Neutrophil (primary cell): ENCODE measurements at regions not wholly inside any gene's neighbourhood (a gene's known extent, or its start where the extent isn't known, plus 50 kb on each side); places are given as distances from the start of the nearest gene placed in this dataset.

Source experiments
- H3K27ac ChIP-seq: fragments of 200-600 bp; sonication (generic); 2 replicates; pipeline ENCODE4 v1.5.1; 2016; ENCODE audit warnings: mild to moderate bottlenecking, moderate library complexity
- H3K27me3 ChIP-seq: fragments of 200-600 bp; sonication (generic); 2 replicates; pipeline ENCODE4 v1.6.0; 2016; ENCODE audit warnings: mild to moderate bottlenecking
- H3K36me3 ChIP-seq: fragments of 200-600 bp; sonication (generic); 2 replicates; pipeline ENCODE4 v1.5.1; 2017
- H3K4me1 ChIP-seq, 2 experiments: fragments of 200-600 bp in 1 of 2; sonication (generic) in 1 of 2; 1 replicate in 1 of 2; 2 replicates in 1 of 2; pipeline versions ENCODE4 v1.5.1 to v1.6.1; 2013 to 2016; ENCODE audit warnings: low read depth in 1 of 2, low read length in 1 of 2, mild to moderate bottlenecking in 1 of 2, moderate library complexity in 1 of 2; ENCODE audit not compliant: control insufficient read depth in 1 of 2, insufficient read depth in 1 of 2
- H3K4me3 ChIP-seq, 2 experiments: fragments of 200-600 bp in 1 of 2; sonication (generic) in 1 of 2; 1 replicate in 1 of 2; 2 replicates in 1 of 2; pipeline ENCODE4 v1.5.1; 2013 to 2016; ENCODE audit warnings: low read depth in 1 of 2, low read length in 1 of 2, mild to moderate bottlenecking in 1 of 2, moderate library complexity in 1 of 2
- H3K9me3 ChIP-seq: fragments of 200-600 bp; sonication (generic); 2 replicates; pipeline ENCODE4 v1.5.1; 2016
- TF ChIP-seq, protein P1 (sequence below): fragments of 200-600 bp; sonication (generic); IDR thresholded peaks from 2 replicates; pipeline ENCODE4 v1.5.1; 2016; ENCODE audit warnings: antibody characterized with exemption

DNA sequence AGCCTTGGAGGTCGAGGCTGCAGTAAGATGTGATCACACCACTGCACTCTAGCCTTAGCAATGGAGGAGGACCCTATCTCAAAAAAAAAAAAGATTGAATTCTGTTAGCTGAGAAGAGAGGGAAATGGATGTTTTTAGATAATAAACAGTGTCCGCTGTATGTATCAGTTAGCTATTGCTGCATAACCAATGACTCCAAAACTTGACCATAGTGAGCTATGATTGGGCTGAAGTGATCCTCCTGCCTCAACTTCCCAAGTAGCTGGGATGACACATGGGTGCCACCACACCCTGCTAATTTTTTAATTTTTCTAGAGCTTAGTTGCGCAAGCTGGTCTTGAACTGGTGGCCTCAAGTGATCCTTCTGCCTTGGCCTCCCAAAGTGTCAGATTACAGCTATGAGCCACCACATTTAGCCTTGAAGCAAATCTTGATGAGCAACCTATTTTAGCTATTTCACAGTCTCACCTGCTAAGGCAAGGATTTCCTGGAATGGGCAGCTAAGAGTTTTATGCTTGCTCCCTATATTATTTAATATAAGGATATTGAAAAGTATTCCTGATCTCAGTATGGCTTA is 68.3 kb upstream of the ATF7IP2 start:
- TF ChIP-seq, protein P1, sequence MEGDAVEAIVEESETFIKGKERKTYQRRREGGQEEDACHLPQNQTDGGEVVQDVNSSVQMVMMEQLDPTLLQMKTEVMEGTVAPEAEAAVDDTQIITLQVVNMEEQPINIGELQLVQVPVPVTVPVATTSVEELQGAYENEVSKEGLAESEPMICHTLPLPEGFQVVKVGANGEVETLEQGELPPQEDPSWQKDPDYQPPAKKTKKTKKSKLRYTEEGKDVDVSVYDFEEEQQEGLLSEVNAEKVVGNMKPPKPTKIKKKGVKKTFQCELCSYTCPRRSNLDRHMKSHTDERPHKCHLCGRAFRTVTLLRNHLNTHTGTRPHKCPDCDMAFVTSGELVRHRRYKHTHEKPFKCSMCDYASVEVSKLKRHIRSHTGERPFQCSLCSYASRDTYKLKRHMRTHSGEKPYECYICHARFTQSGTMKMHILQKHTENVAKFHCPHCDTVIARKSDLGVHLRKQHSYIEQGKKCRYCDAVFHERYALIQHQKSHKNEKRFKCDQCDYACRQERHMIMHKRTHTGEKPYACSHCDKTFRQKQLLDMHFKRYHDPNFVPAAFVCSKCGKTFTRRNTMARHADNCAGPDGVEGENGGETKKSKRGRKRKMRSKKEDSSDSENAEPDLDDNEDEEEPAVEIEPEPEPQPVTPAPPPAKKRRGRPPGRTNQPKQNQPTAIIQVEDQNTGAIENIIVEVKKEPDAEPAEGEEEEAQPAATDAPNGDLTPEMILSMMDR: no peak
- Histone ChIP-seq H3K27me3 (no peaks in the 10 kb centered on the region), H3K9me3 (no peaks in the 10 kb centered on the region), H3K4me1 (no peaks in the 10 kb centered on the region), H3K27ac (no peak overlapping the region), H3K4me3 (no peak overlapping the region), H3K36me3 (no peaks in the 10 kb centered on the region)

DNA sequence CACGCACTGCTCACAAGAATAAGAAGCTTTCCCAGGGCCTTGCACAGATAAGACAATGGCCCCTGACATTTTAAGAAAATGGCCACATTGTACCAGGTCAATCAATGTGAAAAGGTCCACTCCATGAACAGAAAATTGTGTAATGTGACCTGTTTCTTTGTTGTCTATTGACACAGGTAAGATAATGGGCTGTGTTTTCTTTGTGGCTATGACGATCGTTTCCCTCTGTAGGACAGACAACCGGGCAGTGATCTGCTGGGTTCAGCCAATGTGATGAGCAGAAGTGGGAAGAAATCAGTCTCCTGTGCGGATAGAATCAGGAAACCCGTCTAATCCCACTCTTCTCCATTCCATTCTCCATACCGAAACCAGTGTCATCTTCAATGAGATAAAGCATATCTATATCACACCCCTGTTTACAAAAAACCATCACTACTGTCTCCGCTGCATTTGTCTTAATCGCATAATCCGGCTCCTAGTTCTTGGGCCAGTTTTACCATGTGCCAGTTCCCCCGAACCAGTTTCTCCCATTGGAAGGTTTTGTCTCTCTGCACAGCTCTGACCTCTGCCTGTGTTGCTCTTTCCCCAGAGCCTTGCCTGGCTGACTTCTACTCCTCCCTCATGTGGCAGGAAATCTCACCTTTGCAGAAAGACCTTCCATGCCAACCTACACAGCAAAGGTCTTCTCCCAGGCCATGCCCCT is 66.9 kb upstream of the ATF7IP2 start:
- no peaks in the 10 kb centered on the region for H3K36me3 ChIP-seq
- TF ChIP-seq, protein P1: no peak
- H3K27me3 ChIP-seq: no peaks in the 10 kb centered on the region
- no peaks in the 10 kb centered on the region for H3K9me3 ChIP-seq
- H3K27ac ChIP-seq: no peak overlapping the region
- no peaks in the 10 kb centered on the region for H3K4me1 ChIP-seq
- no peak overlapping the region for H3K4me3 ChIP-seq

DNA sequence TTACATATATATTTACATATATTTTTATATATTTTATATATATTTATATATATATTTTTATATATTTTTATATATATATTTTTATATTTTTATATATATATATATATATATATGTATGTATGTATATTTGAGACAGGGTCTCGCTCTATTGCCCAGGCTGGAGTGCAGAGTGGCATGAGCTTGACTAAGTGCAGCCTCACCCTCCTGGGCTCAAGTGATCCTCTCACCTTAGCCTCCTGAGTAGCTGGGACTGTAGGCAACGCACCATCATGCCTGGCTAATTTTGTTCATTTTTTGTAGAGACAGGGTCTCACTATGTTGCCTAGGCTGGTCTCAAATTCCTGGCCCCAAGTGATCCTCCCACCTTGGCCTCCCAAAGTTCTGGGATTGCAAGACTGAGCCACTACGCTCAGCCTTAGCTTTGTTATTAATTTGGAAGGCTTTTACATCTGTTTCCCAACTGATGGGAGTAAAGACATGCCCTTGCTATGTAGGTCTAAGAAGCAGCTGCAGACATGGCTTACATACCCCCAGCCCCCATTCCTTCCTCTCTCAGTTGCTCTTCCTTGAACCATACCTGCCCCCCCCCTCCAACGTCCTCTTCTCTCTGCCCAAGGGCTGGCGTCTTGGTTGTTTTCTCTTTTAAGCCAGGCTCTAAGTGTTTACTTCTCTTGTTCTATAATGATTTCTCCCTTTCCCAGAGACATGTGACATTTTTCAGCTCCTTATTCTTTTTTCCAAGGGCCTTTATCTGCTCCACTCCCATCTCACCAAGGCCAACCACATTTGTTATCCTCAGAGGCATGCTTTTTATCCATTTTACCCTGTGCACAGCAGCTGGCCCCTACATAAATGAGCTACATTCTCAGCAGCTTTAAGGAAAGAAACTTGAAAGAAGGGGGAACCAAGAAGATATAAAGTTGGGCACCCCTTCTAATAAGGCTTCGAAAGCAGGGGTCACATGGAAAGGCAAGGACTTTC is 64.2 kb upstream of the ATF7IP2 start:
- TF ChIP-seq, protein P1: no peak
- no peak overlapping the region for H3K27ac ChIP-seq
- no peaks in the 10 kb centered on the region for H3K4me1 ChIP-seq
- H3K4me3 ChIP-seq: no peak overlapping the region
- no peaks in the 10 kb centered on the region for H3K27me3 ChIP-seq
- no peaks in the 10 kb centered on the region for H3K36me3 ChIP-seq
- H3K9me3 ChIP-seq: no peaks in the 10 kb centered on the region

DNA sequence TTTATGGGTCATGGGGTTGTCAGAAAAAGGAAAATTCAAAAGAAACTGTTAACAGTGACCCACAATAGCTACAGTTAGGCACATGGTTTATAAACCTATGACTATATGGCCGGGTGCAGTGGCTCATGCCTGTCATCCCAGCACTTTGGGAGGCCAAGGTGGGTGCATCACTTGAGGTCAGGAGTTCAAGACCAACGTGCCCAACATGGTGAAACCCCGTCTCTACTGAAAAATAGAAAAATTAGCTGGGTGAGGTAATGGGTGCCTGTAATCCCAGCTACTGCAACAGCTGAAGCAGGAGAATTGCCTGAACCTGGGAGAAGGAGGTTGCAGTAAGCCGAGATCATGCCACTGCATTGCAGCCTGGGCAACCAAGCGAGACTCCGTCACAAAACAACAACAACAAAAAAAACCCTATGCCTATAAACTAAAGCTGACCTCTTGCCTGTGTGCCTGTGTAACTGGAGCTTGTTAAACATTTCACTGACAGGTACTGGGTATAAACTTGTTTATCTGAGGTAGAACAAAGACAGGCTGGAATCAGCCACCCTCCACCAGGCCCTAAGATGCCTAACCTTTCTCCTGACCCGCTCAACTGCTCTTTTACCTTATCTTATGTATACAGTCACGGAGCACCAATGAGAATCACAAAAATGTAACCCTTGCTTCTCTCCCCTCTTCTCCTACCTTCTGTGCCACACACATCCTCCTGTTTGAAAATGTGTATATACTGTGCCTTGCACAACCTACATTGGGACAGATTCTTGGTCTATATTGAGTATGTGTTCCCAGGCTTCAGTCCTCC is 62.9 kb upstream of the ATF7IP2 start:
- Histone ChIP-seq H3K36me3 (no peaks in the 10 kb centered on the region), H3K4me3 (no peak overlapping the region), H3K4me1 (no peaks in the 10 kb centered on the region), H3K9me3 (no peaks in the 10 kb centered on the region), H3K27me3 (no peaks in the 10 kb centered on the region), H3K27ac (no peak overlapping the region)
- TF ChIP-seq, protein P1: no peak

DNA sequence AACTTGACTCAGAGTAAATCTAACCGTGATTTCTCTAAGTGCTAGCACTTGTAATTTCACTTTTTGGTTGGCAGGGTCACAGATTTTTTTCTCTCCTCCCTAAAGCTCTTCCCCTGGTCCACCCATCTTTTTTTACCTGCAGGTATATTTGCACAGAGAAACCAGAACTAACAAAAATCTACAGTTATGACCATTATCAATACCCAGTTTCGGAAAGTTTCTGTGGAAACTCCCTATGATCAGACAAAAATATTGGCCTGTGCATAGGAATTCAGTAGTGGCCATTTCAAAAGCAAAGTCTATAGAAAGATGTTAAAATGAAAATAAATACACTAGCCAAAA is 62.4 kb upstream of the ATF7IP2 start:
- Histone ChIP-seq H3K4me1 (no peaks in the 10 kb centered on the region), H3K9me3 (no peaks in the 10 kb centered on the region), H3K4me3 (no peak overlapping the region), H3K27me3 (no peaks in the 10 kb centered on the region), H3K27ac (no peak overlapping the region), H3K36me3 (no peaks in the 10 kb centered on the region)
- TF ChIP-seq, protein P1: no peak
